HepG2 (cell line): ENCODE measurements at regions not wholly inside any gene's neighbourhood (a gene's known extent, or its start where the extent isn't known, plus 50 kb on each side); places are given as distances from the start of the nearest gene placed in this dataset.
"Not testable (repeated sequence)": the region's sequence is repeated elsewhere in the genome, so short reads cannot be mapped to it uniquely, and the experiment has no call there.

ENCODE experiments used
- ATAC-seq: fragments of 200-7000 bp; cut with Tn5 transposase; 3 replicates; pipeline ENCODE4 v1.9.1; 2020; ENCODE audit warnings: mild to moderate bottlenecking, moderate library complexity
- BruUV-seq: library from RNA; stranded (reverse); fragments of 400-500 nt; replicated peaks from 2 replicates; lab custom pipeline; 2021; lab: Mats Ljungman, UMichigan
- CTCF ChIA-PET: fragments of 300-600 bp; formaldehyde crosslinking; extraction: SDS; loops from one replicate; lab custom pipeline; 2021; ENCODE audit warnings: low total read pairs, inconsistent platforms, low intra/inter-chr PET ratio; lab: Yijun Ruan, JAX
- POLR2A ChIA-PET: fragments of 350-600 bp; sonication (Branson Sonifier 250); formaldehyde crosslinking; loops from one replicate; lab custom pipeline; 2020; ENCODE audit warnings: antibody characterized with exemption, inconsistent platforms; lab: Yijun Ruan, JAX
- DNase-seq: peaks from one replicate; pipeline ENCODE4 v3.0.0-alpha.2; 2015; ENCODE audit warnings: low spot score
- FAIRE-seq: peaks from 3 replicates; lab custom pipeline; 2011; peaks lifted over from hg19 to GRCh38; lab: Jason Lieb, UNC
- H2AFZ ChIP-seq: one replicate; pipeline ENCODE4 v1.6.1; 2011; ENCODE audit warnings: low read length, inconsistent platforms
- H3K27ac ChIP-seq: fragments of 300-600 bp; 3 replicates; pipeline ENCODE4 v1.8.0; 2011; ENCODE audit warnings: mixed run types, mild to moderate bottlenecking, mixed read lengths, low read length, inconsistent platforms; ENCODE audit not compliant: insufficient read depth; ENCODE audit errors: extremely low read length
- H3K27me3 ChIP-seq, 2 experiments: fragments of 200-600 bp in 1 of 2; 2 replicates in 1 of 2; 3 replicates in 1 of 2; pipeline versions ENCODE4 v1.6.0 to v1.8.0; 2011; ENCODE audit warnings: low read length in 2 of 2, mild to moderate bottlenecking in 2 of 2, moderate library complexity in 2 of 2, inconsistent platforms in 1 of 2; ENCODE audit not compliant: insufficient read depth in 2 of 2, control insufficient read depth in 1 of 2
- H3K36me3 ChIP-seq, 2 experiments: fragments of 200-600 bp in 1 of 2; replicated peaks in 1 of 2; 2 replicates in 1 of 2; 3 replicates in 1 of 2; pipeline versions ENCODE4 v1.5.1 to v1.8.0; 2011; ENCODE audit warnings: low read length in 2 of 2, inconsistent platforms in 1 of 2; ENCODE audit not compliant: insufficient read depth in 2 of 2, control insufficient read depth in 1 of 2
- H3K4me1 ChIP-seq: 2 replicates; pipeline ENCODE4 v1.5.1; 2012; ENCODE audit warnings: low read length, inconsistent platforms; ENCODE audit not compliant: insufficient read depth
- H3K4me2 ChIP-seq: 2 replicates; pipeline ENCODE4 v1.6.0; 2011; ENCODE audit warnings: low read depth, low read length, inconsistent platforms
- H3K4me3 ChIP-seq, 3 experiments: fragments of 200-600 bp in 1 of 3; sonication (generic), shearing (Covaris generic) in 1 of 3; replicated peaks in 1 of 3; 2 replicates each; pipeline ENCODE4 v1.5.1; 2011 to 2016; ENCODE audit warnings: low read length in 3 of 3, inconsistent platforms in 2 of 3, low read depth in 2 of 3, mild to moderate bottlenecking in 2 of 3, control low read depth in 1 of 3, mixed read lengths in 1 of 3; ENCODE audit not compliant: insufficient read depth in 1 of 3
- H3K79me2 ChIP-seq: one replicate; pipeline ENCODE4 v1.6.1; 2011; ENCODE audit warnings: low read length, inconsistent platforms; ENCODE audit not compliant: insufficient read depth
- H3K9ac ChIP-seq: 2 replicates; pipeline ENCODE4 v1.6.0; 2011; ENCODE audit warnings: mild to moderate bottlenecking, low read depth, low read length, inconsistent platforms; ENCODE audit not compliant: insufficient read depth
- H3K9me3 ChIP-seq: 2 replicates; pipeline ENCODE4 v1.5.1; 2012; ENCODE audit warnings: mild to moderate bottlenecking, low read length
- H4K20me1 ChIP-seq: 2 replicates; pipeline ENCODE4 v1.6.0; 2011; ENCODE audit warnings: inconsistent platforms, mild to moderate bottlenecking, low read length, moderate library complexity; ENCODE audit not compliant: insufficient read depth
- MNT ChIP-seq: fragments of 450-650 bp; IDR thresholded peaks from 2 replicates; pipeline ENCODE4 v1.6.1; 2016
- TFDP1 ChIP-seq: IDR thresholded peaks from 2 replicates; pipeline ENCODE4 v1.6.1; 2016; ENCODE audit warnings: missing compliant biosample characterization, missing genetic modification reagents, borderline replicate concordance
- WGBS: methylation state at CpG from one replicate; pipeline ENCODE4 v1.1.6; 2017; ENCODE audit warnings: low lambda C conversion rate; 5-methylcytosine and 5-hydroxymethylcytosine counted together
- in situ Hi-C: cut with HindIII; loops from 2 replicates; pipeline ENCODE4 v1.10.0; 2017; ENCODE audit warnings: low pct_unique_long_range_greater_than_20kb; ENCODE audit not compliant: extremely low pct_ligation_motif_present
- intact Hi-C: fragments of 100-400 bp; cut with micrococcal nuclease; formaldehyde crosslinking; loops from one replicate; pipeline ENCODE4 v1.10.0; 2022; ENCODE audit not compliant: unreplicated experiment

GRCh38 chr2:31783446-31784091 is 202.8 kb upstream of the SRD5A2 start:
- WGBS, result 13% methylated on average over 6 of the region's 6 CpGs
- H4K20me1 ChIP-seq, H3K4me2 ChIP-seq, intact Hi-C loops, H3K27ac ChIP-seq, H2AFZ ChIP-seq, BruUV-seq, in situ Hi-C loops, H3K9me3 ChIP-seq, ATAC-seq, H3K36me3 ChIP-seq, DNase-seq, H3K9ac ChIP-seq, POLR2A ChIA-PET, H3K27me3 ChIP-seq, FAIRE-seq, CTCF ChIA-PET, H3K4me3 ChIP-seq, H3K4me1 ChIP-seq, H3K79me2 ChIP-seq: not testable (repeated sequence)

GRCh38 chr2:31778153-31778552 is 197.4 kb upstream of the SRD5A2 start:
- intact Hi-C loops, result no loop called here
- FAIRE-seq (no peak), DNase-seq (no peak), ATAC-seq (no peak; the same call in 2 of the 3 replicates)
- H3K27ac ChIP-seq, result no peak overlapping the region
- POLR2A ChIA-PET, result no interaction called here
- in situ Hi-C loops, result no loop called here
- H3K79me2 ChIP-seq, result no peaks in the 10 kb centered on the region
- H3K27me3 ChIP-seq, result no peaks in the 10 kb centered on the region; a peak in 1 of 5 replicates
- H4K20me1 ChIP-seq, result no peaks in the 10 kb centered on the region
- no peak overlapping the region for H2AFZ ChIP-seq
- CTCF ChIA-PET, result no interaction called here
- H3K4me1 ChIP-seq, result no peaks in the 10 kb centered on the region
- H3K4me3 ChIP-seq, result no peak overlapping the region
- H3K9ac ChIP-seq, result no peak overlapping the region
- H3K9me3 ChIP-seq, result no peaks in the 10 kb centered on the region
- H3K4me2 ChIP-seq, result no peak overlapping the region
- 43% methylated on average over 10 of the region's 10 CpGs for WGBS
- TF ChIP-seq TFDP1 (CRISPR knock-in tag) (no peak), MNT (0 out of 2 replicates have a peak, but pooled peaks have one; percentile 21)
- H3K36me3 ChIP-seq, result no peaks in the 10 kb centered on the region
- no TSS peak for BruUV-seq
